ENCODE measurements at regions not wholly inside any gene's neighbourhood (a gene's known extent, or its start where the extent isn't known, plus 50 kb on each side); places are given as distances from the start of the nearest gene placed in this dataset.
"Not testable (repeated sequence)": the region's sequence is repeated elsewhere in the genome, so short reads cannot be mapped to it uniquely, and the experiment has no call there.

DNA sequence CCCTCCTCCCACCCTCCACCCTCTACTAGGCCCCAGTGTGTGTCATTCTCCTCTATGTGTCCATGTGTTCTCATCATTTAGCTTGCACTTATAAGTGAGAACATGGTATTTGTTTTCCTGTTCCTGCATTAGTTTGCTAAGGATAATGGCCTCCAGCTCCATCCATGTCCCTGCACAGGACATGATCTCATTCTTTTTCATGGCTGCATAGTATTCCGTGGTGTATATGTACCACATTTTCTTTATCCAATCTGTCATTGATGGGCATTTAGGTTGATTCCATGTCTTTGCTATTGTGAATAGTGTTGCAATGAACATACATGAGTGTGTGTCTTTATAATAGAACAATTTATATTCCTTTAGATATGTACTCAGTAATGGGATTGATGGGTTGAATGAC lies 148.7 kb upstream of the CXorf66 start:
- DNase-seq (ENCODE audit: low spot score in 2 of 2); H3K4me3 ChIP-seq; H3K36me3 ChIP-seq (replicated peaks); H3K9me3 ChIP-seq; H3K27me3 ChIP-seq (ENCODE audit: low read depth); in situ Hi-C loops (cut with MboI; ENCODE audit: low sequenced_read_pairs): not testable (repeated sequence)
- H3K4me1 ChIP-seq: peaks cover 30% of the 10 kb centered on the region

DNA sequence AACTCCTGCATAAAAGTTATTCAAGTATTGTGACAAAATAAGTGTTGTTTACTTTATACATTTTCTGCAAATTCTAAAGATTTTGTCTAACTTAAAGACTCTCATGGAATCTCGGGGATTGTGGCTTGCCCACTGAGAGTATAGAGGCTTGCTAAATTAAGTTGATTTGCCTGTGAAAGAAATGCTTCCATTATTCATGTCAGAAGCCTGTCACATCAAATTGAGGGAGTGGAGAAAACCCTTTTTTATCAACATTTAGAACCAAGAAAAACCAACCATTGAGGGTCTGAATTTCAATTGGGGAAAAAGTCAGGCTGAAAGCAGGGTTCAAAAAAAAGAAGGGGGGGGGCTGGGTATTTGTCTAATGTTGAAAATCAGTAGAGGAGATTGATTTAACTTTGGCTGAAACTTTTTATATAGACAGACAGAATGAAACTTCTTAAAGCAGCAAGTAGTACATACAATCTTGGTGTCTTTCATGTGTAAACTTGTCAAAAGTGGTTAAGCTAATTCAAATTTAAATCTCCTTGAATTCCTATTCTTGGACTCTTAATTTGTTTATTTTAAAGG lies 144.8 kb upstream of the CXorf66 start:
- Histone ChIP-seq H3K4me3 (no peak overlapping the region), H3K27me3 (ENCODE audit: low read depth) (no peaks in the 10 kb centered on the region), H3K36me3 (replicated peaks) (no peaks in the 10 kb centered on the region), H3K9me3 (no peaks in the 10 kb centered on the region), H3K4me1 (peaks cover 38% of the 10 kb centered on the region)
- DNase-seq (ENCODE audit: low spot score in 2 of 2): peak; percentile 43 to 93
- in situ Hi-C loops (cut with MboI; ENCODE audit: low sequenced_read_pairs): no loop called here

DNA sequence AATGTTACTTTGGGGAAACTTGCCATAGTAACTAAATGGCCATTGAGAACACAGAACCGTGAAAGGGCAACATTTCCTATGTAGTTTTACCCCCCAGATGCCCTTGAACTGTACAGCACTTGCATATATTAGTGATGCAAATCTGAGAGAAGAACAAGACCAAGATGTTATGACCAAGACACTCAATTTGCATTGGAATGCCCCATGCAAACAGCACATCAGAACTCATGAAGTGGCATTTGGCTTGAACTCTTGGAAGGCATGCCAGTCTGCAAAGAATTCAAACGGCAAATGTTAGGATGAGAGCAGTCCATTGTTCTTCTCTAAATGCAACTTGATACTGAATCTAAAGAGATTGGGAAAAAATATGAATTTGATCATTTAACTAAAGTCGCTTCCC lies 139.4 kb upstream of the CXorf66 start:
- peaks cover 24% of the 10 kb centered on the region for H3K4me1 ChIP-seq
- in situ Hi-C loops (cut with MboI; ENCODE audit: low sequenced_read_pairs): no loop called here
- DNase-seq (ENCODE audit: low spot score in 2 of 2): no peak
- H3K4me3 ChIP-seq: no peak overlapping the region
- no peaks in the 10 kb centered on the region for H3K36me3 ChIP-seq (replicated peaks)
- H3K9me3 ChIP-seq: no peaks in the 10 kb centered on the region
- H3K27me3 ChIP-seq (ENCODE audit: low read depth): no peaks in the 10 kb centered on the region

DNA sequence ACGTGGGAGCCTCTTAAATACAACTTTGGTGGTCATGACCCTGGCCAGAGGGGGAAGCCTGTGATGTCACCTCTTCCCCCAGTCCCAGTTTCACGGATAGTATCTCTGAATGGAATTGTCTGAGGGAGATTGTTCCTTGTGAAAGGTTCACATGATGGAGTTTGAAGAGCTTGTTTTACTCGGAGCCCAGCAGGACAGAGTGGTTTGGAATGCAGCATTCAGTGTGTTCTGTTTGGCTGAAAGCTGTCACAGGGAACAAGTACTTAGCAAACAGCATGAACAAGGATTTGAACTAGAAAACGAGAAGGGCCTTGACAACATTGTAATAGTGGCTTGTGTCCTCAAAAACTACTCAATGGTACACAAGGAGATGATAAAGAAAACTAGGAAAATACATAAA lies 133.9 kb upstream of the CXorf66 start:
- Histone ChIP-seq H3K9me3 (no peaks in the 10 kb centered on the region), H3K36me3 (replicated peaks) (no peaks in the 10 kb centered on the region), H3K4me1 (peaks cover 13% of the 10 kb centered on the region), H3K4me3 (no peak overlapping the region), H3K27me3 (ENCODE audit: low read depth) (no peaks in the 10 kb centered on the region)
- DNase-seq (ENCODE audit: low spot score in 2 of 2): no peak
- in situ Hi-C loops (cut with MboI; ENCODE audit: low sequenced_read_pairs): no loop called here

DNA sequence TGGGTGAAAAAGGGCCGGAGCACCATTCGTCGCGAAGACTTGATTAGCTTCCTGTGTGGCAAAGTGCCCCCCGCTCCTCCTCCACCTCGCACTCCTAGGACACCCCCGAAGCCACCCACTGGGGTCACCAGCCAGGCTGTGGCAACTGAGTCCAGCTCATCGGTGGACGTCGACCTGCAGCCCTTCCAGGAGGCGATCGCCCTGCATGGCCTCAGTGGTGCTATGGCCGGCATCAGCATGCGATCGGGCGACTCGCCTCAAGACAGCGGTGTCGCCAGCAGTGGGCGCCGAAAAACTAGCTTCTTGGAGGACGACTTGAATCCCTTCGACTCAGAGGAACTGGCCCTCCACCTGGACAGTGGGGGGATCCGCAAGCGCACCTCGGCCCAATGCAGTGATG lies 126.8 kb upstream of the CXorf66 start:
- no peak overlapping the region for H3K4me3 ChIP-seq
- DNase-seq (ENCODE audit: low spot score in 2 of 2): no peak

DNA sequence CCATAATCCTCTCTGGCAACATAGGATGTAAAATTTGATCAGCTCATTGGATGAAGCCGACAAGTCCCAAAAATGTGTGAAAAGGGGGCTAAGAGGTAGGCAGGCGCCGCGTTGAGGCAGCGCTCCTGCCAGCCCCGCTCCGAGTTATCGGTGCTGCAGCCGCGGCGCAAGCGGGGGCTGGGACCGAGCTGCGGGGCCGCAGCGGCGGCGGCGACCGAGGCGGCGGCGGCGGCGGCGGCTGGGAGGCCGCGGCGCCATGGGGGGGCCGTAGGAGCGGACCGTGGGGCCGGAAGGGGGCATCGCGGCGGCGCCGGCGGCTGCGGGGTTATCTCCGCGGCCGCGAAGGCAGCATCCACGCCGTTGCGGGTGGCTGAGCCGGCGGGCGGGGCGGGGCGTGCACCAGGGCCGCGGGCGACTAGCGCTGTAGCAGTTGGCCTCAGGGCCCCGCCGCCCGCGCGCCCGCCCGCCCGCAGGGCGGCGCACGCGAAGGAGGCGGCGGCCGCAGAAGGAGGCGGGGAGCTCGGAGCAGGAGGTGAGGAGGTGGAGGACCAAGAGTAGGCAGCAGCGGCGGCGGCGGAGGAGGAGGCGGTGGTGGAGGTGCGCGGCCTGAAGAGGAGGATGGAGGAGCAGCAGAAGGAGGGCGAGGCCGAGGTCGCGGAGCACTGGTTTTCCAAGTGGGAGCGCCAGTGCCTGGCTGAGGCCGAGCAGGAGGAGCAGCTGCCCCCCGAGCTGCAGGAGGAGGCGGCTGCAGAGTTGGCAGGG lies 126.0 kb upstream of the CXorf66 start:
- DNase-seq (ENCODE audit: low spot score in 2 of 2): peak; percentile 61 to 81
- in situ Hi-C loops (cut with MboI; ENCODE audit: low sequenced_read_pairs): no loop called here
- Histone ChIP-seq H3K27me3 (ENCODE audit: low read depth) (no peaks in the 10 kb centered on the region), H3K9me3 (no peaks in the 10 kb centered on the region), H3K36me3 (replicated peaks) (no peaks in the 10 kb centered on the region), H3K4me1 (peaks cover 40% of the 10 kb centered on the region), H3K4me3 (peak overlapping the region; percentile 32)

More for the DNA sequence above, 126.8 kb upstream of the CXorf66 start:
- no peaks in the 10 kb centered on the region for H3K27me3 ChIP-seq (ENCODE audit: low read depth)
- in situ Hi-C loops (cut with MboI; ENCODE audit: low sequenced_read_pairs): no loop called here
- no peaks in the 10 kb centered on the region for H3K36me3 ChIP-seq (replicated peaks)
- peaks cover 45% of the 10 kb centered on the region for H3K4me1 ChIP-seq
- H3K9me3 ChIP-seq: no peaks in the 10 kb centered on the region

DNA sequence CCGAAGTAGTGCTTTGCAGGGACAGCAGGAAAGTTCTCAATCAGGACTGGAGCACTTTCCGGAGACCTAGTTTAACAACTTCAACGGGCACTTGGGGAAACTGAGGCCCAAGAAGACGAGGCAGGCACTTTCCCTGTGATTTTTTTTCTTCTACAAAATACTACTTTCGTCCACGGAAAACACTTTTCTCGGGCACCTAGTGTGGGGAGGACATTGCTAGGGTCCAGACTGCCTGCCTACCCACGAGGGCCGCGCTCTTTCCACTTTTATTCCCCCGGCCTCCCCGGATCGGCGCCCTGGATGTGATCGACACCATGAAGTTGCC lies 125.4 kb upstream of the CXorf66 start:
- Histone ChIP-seq H3K36me3 (replicated peaks) (no peaks in the 10 kb centered on the region), H3K4me1 (peaks cover 40% of the 10 kb centered on the region), H3K9me3 (no peaks in the 10 kb centered on the region), H3K4me3 (peak overlapping the region; percentile 23), H3K27me3 (ENCODE audit: low read depth) (no peaks in the 10 kb centered on the region)
- DNase-seq (ENCODE audit: low spot score in 2 of 2): no peak
- in situ Hi-C loops (cut with MboI; ENCODE audit: low sequenced_read_pairs): no loop called here

DNA sequence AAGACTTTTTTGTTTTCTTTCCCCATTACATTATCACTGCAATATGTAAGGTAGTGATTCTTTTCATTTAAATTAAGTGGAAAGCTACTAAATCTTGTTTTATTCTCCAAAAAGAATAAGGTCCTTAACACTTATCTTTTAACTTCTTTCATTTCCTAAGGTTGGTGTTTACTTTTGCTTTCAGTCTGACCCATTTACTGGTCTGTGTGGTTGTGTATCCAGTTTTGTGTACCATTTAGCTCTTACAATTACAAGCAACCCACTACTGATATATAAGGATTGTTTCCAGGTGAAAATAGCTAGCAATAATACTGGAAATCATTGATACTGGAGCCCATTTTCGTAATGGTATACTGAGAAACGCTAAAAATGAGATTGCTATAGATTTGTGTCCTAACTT lies 123.1 kb upstream of the CXorf66 start:
- Histone ChIP-seq H3K36me3 (replicated peaks) (no peaks in the 10 kb centered on the region), H3K27me3 (ENCODE audit: low read depth) (no peaks in the 10 kb centered on the region), H3K4me3 (no peak overlapping the region), H3K4me1 (peaks cover 40% of the 10 kb centered on the region), H3K9me3 (no peaks in the 10 kb centered on the region)
- no peak for DNase-seq (ENCODE audit: low spot score in 2 of 2)
- in situ Hi-C loops (cut with MboI; ENCODE audit: low sequenced_read_pairs): no loop called here

DNA sequence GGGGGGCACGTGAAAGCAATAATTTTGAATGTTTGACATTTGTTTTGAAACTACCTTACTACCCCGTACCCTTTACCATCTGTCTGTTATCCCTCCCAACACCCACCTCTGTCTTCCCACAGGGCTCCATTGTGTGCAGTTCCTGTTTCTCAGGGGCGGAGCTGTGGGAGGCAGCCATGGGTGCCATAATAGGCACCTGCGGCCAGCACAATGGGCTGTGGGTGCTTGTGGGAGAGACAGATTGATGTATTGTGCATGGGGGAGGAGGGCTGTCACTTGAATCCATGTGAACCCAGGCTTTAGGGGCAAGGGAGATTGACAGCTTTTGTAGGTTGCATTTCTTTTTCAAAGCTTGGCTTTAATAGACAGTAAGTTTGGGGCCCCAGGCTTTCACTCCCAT lies 122.6 kb upstream of the CXorf66 start:
- H3K9me3 ChIP-seq: no peaks in the 10 kb centered on the region
- no peaks in the 10 kb centered on the region for H3K36me3 ChIP-seq (replicated peaks)
- in situ Hi-C loops (cut with MboI; ENCODE audit: low sequenced_read_pairs): no loop called here
- H3K4me1 ChIP-seq: peaks cover 40% of the 10 kb centered on the region
- H3K27me3 ChIP-seq (ENCODE audit: low read depth): no peaks in the 10 kb centered on the region
- no peak overlapping the region for H3K4me3 ChIP-seq
- peak; percentile 89 for DNase-seq (ENCODE audit: low spot score in 2 of 2)

DNA sequence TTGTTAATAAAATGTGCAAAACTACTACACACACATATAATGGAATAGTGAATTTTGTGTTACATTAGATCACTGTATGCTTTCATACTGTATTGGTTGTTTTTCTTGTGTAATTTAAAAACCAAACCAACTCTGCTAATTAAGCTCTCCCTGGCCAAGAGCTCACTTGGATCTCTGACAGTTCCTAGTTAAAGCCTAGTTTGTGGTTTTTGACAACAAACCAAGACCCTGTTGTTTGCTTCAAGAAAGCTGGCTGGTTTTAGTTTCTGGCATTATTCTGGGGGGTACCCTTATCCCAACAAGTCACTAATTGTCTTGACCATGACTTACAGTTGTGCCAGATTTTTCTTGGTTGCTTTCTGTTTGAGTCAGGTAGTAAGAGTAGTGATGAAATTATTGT lies 121.4 kb upstream of the CXorf66 start:
- in situ Hi-C loops (cut with MboI; ENCODE audit: low sequenced_read_pairs): no loop called here
- H3K27me3 ChIP-seq (ENCODE audit: low read depth): no peaks in the 10 kb centered on the region

DNA sequence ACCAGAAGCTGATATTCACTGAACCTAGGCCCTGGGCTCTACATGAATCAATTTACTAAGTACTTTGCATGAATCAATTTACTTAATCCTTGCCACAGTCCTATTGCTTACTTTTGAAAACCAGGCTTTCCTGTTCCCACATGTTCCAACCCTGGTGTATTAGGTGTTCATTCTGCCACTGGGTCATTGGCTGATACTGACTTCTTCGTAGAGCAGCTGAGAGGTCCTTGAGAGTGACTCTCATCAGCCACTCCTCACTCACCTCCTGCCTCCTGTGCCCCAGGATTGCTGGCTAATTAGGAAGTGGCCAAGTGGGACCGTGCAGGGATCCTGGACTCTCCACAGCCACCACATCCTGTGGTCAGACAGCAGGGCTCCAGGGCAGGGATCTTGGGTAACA lies 109.5 kb upstream of the CXorf66 start:
- not testable (repeated sequence) for H3K27me3 ChIP-seq (ENCODE audit: low read depth); DNase-seq (ENCODE audit: low spot score in 2 of 2); H3K4me1 ChIP-seq; H3K9me3 ChIP-seq; H3K36me3 ChIP-seq (replicated peaks); H3K4me3 ChIP-seq
- in situ Hi-C loops (cut with MboI; ENCODE audit: low sequenced_read_pairs): loop anchor here (5.0 to 25.0 kb wide), 2 partner anchors 62 to 587 kb away; no protein-coding TSS in a partner anchor

More for the DNA sequence above, 121.4 kb upstream of the CXorf66 start:
- H3K9me3 ChIP-seq: no peaks in the 10 kb centered on the region
- DNase-seq (ENCODE audit: low spot score in 2 of 2): no peak
- no peak overlapping the region for H3K4me3 ChIP-seq
- no peaks in the 10 kb centered on the region for H3K36me3 ChIP-seq (replicated peaks)
- H3K4me1 ChIP-seq: peaks cover 35% of the 10 kb centered on the region

DNA sequence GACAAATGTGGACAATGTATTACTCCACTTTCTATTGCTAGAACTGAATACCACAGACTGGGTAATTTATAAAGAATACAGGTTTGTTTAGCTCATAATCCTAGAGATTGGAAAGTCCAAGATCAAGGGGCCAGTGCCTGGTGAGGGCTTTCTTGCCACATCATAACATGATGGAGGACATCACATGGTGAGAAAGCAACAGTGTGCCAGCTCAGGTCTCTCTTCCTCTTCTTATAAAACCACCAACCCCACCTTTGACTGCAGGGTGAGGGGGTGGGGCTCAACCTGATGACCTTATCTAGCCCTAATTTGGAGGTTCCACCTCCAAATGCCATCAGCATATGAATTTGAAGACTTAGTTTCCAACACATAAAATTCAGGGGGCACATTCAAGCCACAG lies 105.7 kb upstream of the CXorf66 start:
- no peaks in the 10 kb centered on the region for H3K36me3 ChIP-seq (replicated peaks)
- no peak for DNase-seq (ENCODE audit: low spot score in 2 of 2)
- H3K4me3 ChIP-seq: no peak overlapping the region
- in situ Hi-C loops (cut with MboI; ENCODE audit: low sequenced_read_pairs): loop anchor here (25.0 kb wide), 1 partner anchor 591 kb away; no protein-coding TSS in a partner anchor
- H3K27me3 ChIP-seq (ENCODE audit: low read depth): no peaks in the 10 kb centered on the region
- no peaks in the 10 kb centered on the region for H3K9me3 ChIP-seq
- no peaks in the 10 kb centered on the region for H3K4me1 ChIP-seq

DNA sequence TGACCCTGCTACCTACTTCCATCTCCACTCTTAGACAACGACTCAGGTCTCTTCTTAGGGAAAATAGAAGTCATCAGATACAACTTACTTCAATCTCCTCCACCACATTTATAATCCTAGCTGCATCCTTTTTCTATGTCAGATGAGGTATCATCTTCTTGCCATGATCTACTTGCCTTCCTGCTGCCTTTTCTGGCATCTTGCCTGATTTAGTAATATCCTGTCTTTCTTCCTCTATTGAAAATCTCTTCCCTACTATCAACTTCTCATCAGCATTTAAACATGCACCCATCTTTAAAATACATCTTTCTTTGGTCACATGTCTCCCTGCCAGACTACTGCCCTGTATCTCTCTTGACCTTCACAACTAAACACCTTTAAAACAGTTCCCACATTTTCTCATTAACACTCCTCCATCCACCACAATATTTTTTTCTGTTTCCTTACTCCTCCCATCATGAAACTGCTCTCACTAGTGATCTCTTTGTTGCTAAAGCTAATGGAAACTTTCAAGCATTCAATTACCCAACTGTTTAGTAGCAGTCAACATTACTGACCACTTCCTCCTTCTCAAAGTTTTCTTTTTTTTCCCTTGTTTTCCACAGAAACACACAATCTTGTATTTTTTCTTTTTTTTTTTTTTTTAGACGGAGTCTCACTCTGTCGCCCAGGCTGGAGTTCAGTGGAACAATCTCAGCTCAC lies 100.8 kb upstream of the CXorf66 start:
- no peak for DNase-seq (ENCODE audit: low spot score in 2 of 2)
- Histone ChIP-seq H3K9me3 (no peaks in the 10 kb centered on the region), H3K27me3 (ENCODE audit: low read depth) (no peaks in the 10 kb centered on the region), H3K36me3 (replicated peaks) (no peaks in the 10 kb centered on the region), H3K4me1 (no peaks in the 10 kb centered on the region), H3K4me3 (no peak overlapping the region)
- in situ Hi-C loops (cut with MboI; ENCODE audit: low sequenced_read_pairs): loop anchor here (25.0 kb wide), 1 partner anchor 596 kb away; no protein-coding TSS in a partner anchor

DNA sequence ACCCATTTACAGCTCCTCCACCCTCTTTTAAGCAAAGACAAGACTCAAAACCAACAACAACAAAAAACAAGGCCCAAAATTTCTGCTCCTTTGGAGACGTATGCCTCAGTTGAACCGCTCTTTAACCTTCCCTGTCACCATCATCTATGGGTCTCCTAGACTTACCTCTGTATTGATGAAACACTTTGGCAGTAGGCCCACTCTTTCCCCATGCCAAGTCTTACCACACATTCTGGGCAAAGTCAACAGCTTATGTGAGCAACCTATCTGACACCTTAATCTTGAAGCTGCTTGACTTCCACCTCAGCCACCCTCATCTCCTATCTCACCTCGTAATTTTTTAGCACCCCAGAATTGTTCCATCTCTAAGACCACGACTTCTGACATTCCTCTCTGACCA lies 99.7 kb upstream of the CXorf66 start:
- Histone ChIP-seq H3K4me1 (no peaks in the 10 kb centered on the region), H3K27me3 (ENCODE audit: low read depth) (no peaks in the 10 kb centered on the region), H3K36me3 (replicated peaks) (no peaks in the 10 kb centered on the region), H3K4me3 (no peak overlapping the region), H3K9me3 (no peaks in the 10 kb centered on the region)
- no peak for DNase-seq (ENCODE audit: low spot score in 2 of 2)
- in situ Hi-C loops (cut with MboI; ENCODE audit: low sequenced_read_pairs): loop anchor here (25.0 kb wide), 1 partner anchor 597 kb away; no protein-coding TSS in a partner anchor

Measured in HAP-1 (cell line).